ENCODE measurements at regions not wholly inside any gene's neighbourhood (a gene's known extent, or its start where the extent isn't known, plus 50 kb on each side); places are given as distances from the start of the nearest gene placed in this dataset.

DNA sequence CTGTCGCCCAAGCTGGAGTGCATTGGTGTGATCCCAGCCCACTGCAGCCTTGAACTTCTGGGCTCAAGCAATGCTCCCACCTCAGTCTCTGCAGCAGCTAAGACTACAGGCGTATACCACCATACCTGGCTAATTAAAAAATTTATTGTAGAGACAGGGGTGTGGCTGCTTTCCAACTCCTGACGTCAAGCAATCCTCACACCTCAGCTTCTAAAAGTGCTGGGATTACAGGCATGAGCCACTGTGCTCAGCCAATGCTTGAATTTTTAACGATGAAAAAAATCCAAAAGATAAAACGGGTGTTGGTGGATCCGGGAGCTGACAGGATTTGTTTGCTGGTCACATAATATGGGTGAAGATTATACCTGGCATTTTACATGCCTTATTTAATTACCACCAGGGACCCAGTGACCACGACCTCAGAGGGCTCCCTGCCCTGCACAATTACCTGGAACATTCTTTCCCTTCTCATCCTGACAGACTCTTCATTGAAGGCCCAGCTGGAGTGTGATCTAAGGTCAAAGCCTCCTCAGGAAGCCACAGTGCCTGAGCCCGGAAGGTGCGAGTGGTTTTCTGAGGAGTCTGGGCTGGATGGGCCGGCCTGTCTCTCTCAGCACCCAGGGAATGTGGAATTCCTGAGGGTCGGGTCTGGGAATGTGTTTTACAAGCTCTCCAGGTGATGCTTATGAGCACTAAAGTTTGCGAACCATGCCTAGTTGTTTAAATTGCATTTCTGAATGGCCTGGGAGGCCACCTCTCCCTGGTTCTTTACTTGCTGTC, 193.3 kb downstream of the USP12 start:
- no peak overlapping the region for H3K27ac ChIP-seq (ENCODE audit: low read depth, low read length)
- no peaks in the 10 kb centered on the region for H3K9me3 ChIP-seq (ENCODE audit: control insufficient read depth, insufficient read depth, low read length)
- H3F3A ChIP-seq (ENCODE audit: control insufficient read depth, insufficient read depth), result no peaks in the 10 kb centered on the region
- no peaks in the 10 kb centered on the region for H3K9me2 ChIP-seq (replicated peaks; ENCODE audit: control insufficient read depth, low read length)
- no peak overlapping the region for H3K4me3 ChIP-seq (ENCODE audit: low read length)
- peaks cover 13% of the 10 kb centered on the region for H3K27me3 ChIP-seq (ENCODE audit: control insufficient read depth, low read length)
- no peaks in the 10 kb centered on the region for H3K4me1 ChIP-seq (ENCODE audit: control insufficient read depth, low read length)
- no peaks in the 10 kb centered on the region for H4K20me1 ChIP-seq (ENCODE audit: control insufficient read depth, insufficient read depth, low read depth, low read length)
- H3K79me2 ChIP-seq (ENCODE audit: control insufficient read depth, low read length), result no peaks in the 10 kb centered on the region
- H3K36me3 ChIP-seq (ENCODE audit: control insufficient read depth, low read length), result no peaks in the 10 kb centered on the region
- TF ChIP-seq EZH2phosphoT487 (IDR thresholded peaks at IDR 0.05; ENCODE audit: borderline replicate concordance, low read length) (no peak), CTCF (IDR thresholded peaks at IDR 0.05; ENCODE audit: low read depth, low read length, poor library complexity, severe bottlenecking) (no peak)
- no peak overlapping the region for H3K4me2 ChIP-seq (ENCODE audit: low read length)

GRCh38 chr13:26977541-26977940, 194.1 kb downstream of the USP12 start:
- H3K4me2 ChIP-seq (ENCODE audit: low read length), result no peak overlapping the region
- no peaks in the 10 kb centered on the region for H4K20me1 ChIP-seq (ENCODE audit: control insufficient read depth, insufficient read depth, low read depth, low read length)
- H3K4me1 ChIP-seq (ENCODE audit: control insufficient read depth, low read length), result no peaks in the 10 kb centered on the region

GRCh38 chr13:26976313-26976712, 195.3 kb downstream of the USP12 start:
- no peak overlapping the region for H3K27ac ChIP-seq (ENCODE audit: low read depth, low read length)
- no peaks in the 10 kb centered on the region for H3K4me1 ChIP-seq (ENCODE audit: control insufficient read depth, low read length)
- no peaks in the 10 kb centered on the region for H3K79me2 ChIP-seq (ENCODE audit: control insufficient read depth, low read length)
- no peaks in the 10 kb centered on the region for H3K36me3 ChIP-seq (ENCODE audit: control insufficient read depth, low read length)
- no peak for TF ChIP-seq CTCF (IDR thresholded peaks at IDR 0.05; ENCODE audit: low read depth, low read length, poor library complexity, severe bottlenecking)
- no peak for TF ChIP-seq EZH2phosphoT487 (IDR thresholded peaks at IDR 0.05; ENCODE audit: borderline replicate concordance, low read length)
- peaks cover 10% of the 10 kb centered on the region for H3K27me3 ChIP-seq (ENCODE audit: control insufficient read depth, low read length)
- H3K9me2 ChIP-seq (replicated peaks; ENCODE audit: control insufficient read depth, low read length), result no peaks in the 10 kb centered on the region
- no peaks in the 10 kb centered on the region for H4K20me1 ChIP-seq (ENCODE audit: control insufficient read depth, insufficient read depth, low read depth, low read length)
- H3K4me2 ChIP-seq (ENCODE audit: low read length), result no peak overlapping the region
- H3K4me3 ChIP-seq (ENCODE audit: low read length), result no peak overlapping the region
- H3K9me3 ChIP-seq (ENCODE audit: control insufficient read depth, insufficient read depth, low read length), result no peaks in the 10 kb centered on the region
- no peaks in the 10 kb centered on the region for H3F3A ChIP-seq (ENCODE audit: control insufficient read depth, insufficient read depth)

More at GRCh38 chr13:26977541-26977940, 194.1 kb downstream of the USP12 start:
- H3K27ac ChIP-seq (ENCODE audit: low read depth, low read length), result no peak overlapping the region
- no peak overlapping the region for H3K4me3 ChIP-seq (ENCODE audit: low read length)
- no peaks in the 10 kb centered on the region for H3K9me3 ChIP-seq (ENCODE audit: control insufficient read depth, insufficient read depth, low read length)
- H3K27me3 ChIP-seq (ENCODE audit: control insufficient read depth, low read length), result peaks cover 10% of the 10 kb centered on the region
- no peaks in the 10 kb centered on the region for H3K36me3 ChIP-seq (ENCODE audit: control insufficient read depth, low read length)
- no peaks in the 10 kb centered on the region for H3K9me2 ChIP-seq (replicated peaks; ENCODE audit: control insufficient read depth, low read length)
- H3F3A ChIP-seq (ENCODE audit: control insufficient read depth, insufficient read depth), result no peaks in the 10 kb centered on the region
- no peaks in the 10 kb centered on the region for H3K79me2 ChIP-seq (ENCODE audit: control insufficient read depth, low read length)
- TF ChIP-seq EZH2phosphoT487 (IDR thresholded peaks at IDR 0.05; ENCODE audit: borderline replicate concordance, low read length) (no peak), CTCF (IDR thresholded peaks at IDR 0.05; ENCODE audit: low read depth, low read length, poor library complexity, severe bottlenecking) (no peak)

Data from DOHH2 (cell line).